ENCODE measurements at regions not wholly inside any gene's neighbourhood (a gene's known extent, or its start where the extent isn't known, plus 50 kb on each side); places are given as distances from the start of the nearest gene placed in this dataset.

DNA sequence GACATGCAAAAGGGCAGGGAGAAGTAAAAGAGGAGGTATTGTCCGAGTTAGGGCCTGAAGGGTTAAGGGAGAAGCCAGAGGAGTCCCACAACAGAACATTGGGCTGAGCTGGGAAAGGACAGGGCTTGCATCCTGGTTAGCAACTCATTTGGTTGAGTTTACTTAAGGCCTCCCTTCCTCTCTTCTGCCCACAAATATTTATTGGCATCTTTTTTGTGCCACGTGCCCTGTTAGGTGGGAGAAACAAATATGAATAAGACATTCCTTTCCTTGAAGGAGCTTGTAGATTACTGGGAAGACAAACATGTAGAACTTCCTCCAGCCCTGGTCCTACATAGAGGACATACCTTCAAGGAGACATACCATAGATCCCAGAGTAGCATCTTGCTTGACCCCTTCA, 53.0 kb upstream of the PRELP start:
- no peak overlapping the region for H4K91ac ChIP-seq (ENCODE audit: insufficient read length, low read depth, low read length)
- H3K36me3 Mint-ChIP-seq (ENCODE audit: insufficient read depth in 1 of 3, low read depth in 3 of 3) = no peaks in the 10 kb centered on the region
- no peak overlapping the region for H2BK12ac ChIP-seq (ENCODE audit: insufficient read length, low read depth, low read length)
- no peaks in the 10 kb centered on the region for H3K79me1 ChIP-seq (ENCODE audit: insufficient read depth, low read depth, low read length, poor library complexity, severe bottlenecking)
- H3K9me3 Mint-ChIP-seq = no peaks in the 10 kb centered on the region
- H3K14ac ChIP-seq (ENCODE audit: insufficient read depth, low read length) = no peak overlapping the region
- H2AFZ ChIP-seq (ENCODE audit: low read length) = no peak overlapping the region
- no peak overlapping the region for H3K27ac Mint-ChIP-seq
- TF ChIP-seq, protein P1, sequence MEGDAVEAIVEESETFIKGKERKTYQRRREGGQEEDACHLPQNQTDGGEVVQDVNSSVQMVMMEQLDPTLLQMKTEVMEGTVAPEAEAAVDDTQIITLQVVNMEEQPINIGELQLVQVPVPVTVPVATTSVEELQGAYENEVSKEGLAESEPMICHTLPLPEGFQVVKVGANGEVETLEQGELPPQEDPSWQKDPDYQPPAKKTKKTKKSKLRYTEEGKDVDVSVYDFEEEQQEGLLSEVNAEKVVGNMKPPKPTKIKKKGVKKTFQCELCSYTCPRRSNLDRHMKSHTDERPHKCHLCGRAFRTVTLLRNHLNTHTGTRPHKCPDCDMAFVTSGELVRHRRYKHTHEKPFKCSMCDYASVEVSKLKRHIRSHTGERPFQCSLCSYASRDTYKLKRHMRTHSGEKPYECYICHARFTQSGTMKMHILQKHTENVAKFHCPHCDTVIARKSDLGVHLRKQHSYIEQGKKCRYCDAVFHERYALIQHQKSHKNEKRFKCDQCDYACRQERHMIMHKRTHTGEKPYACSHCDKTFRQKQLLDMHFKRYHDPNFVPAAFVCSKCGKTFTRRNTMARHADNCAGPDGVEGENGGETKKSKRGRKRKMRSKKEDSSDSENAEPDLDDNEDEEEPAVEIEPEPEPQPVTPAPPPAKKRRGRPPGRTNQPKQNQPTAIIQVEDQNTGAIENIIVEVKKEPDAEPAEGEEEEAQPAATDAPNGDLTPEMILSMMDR (conservative IDR thresholded peaks at IDR 0.05) = no peak
- H3K4me2 ChIP-seq (ENCODE audit: insufficient read depth, insufficient read length, low read length) = no peak overlapping the region
- whole genome bisulfite sequencing (ENCODE audit: extremely low coverage, insufficient read length, low lambda C conversion rate) = no CpG with 5 or more reads among the region's 2 CpGs
- no peak overlapping the region for H2BK15ac ChIP-seq (ENCODE audit: low read depth, low read length)
- H3K27me3 ChIP-seq (ENCODE audit: insufficient read depth, low read length) = no peaks in the 10 kb centered on the region
- H3K27ac ChIP-seq (ENCODE audit: insufficient read length, low read depth, low read length) = no peak overlapping the region
- no peaks in the 10 kb centered on the region for H3K23me2 ChIP-seq (ENCODE audit: insufficient read length, low read depth, low read length, poor library complexity, severe bottlenecking)
- H3K4me1 Mint-ChIP-seq = peaks cover 10 to 11% of the 10 kb centered on the region in 2 experiments
- no peak overlapping the region for H3T11ph ChIP-seq (ENCODE audit: low read length)
- no peaks in the 10 kb centered on the region for H4K20me1 ChIP-seq (ENCODE audit: control insufficient read depth, insufficient read depth, insufficient read length)
- H4K8ac ChIP-seq (replicated peaks; ENCODE audit: insufficient read length, low read depth, low read length) = no peak overlapping the region
- no peak overlapping the region for H3K4ac ChIP-seq (ENCODE audit: low read depth, low read length)
- H3K56ac ChIP-seq (ENCODE audit: insufficient read length, low read depth, low read length) = no peak overlapping the region
- no peaks in the 10 kb centered on the region for H3K4me1 ChIP-seq (ENCODE audit: insufficient read depth, low read length)
- no peak overlapping the region for H2BK120ac ChIP-seq (ENCODE audit: low read depth, low read length, poor library complexity, severe bottlenecking)
- no peak for DNase-seq
- no peak overlapping the region for H2AK5ac ChIP-seq (ENCODE audit: insufficient read length, low read length)
- H3K4me3 Mint-ChIP-seq = no peak overlapping the region
- H3K23ac ChIP-seq (ENCODE audit: insufficient read length, low read depth, low read length) = no peak overlapping the region
- no peak overlapping the region for H3K18ac ChIP-seq (ENCODE audit: insufficient read length, low read depth, low read length)
- H2BK20ac ChIP-seq (ENCODE audit: low read depth, low read length, poor library complexity, severe bottlenecking) = no peak overlapping the region
- no peaks in the 10 kb centered on the region for H3K79me2 ChIP-seq (ENCODE audit: insufficient read depth, low read length)
- H2BK5ac ChIP-seq (ENCODE audit: insufficient read length, low read length) = no peak overlapping the region
- H3K9ac ChIP-seq (ENCODE audit: extremely low read depth, insufficient read length, low read length) = no peak overlapping the region
- H3K9me3 ChIP-seq (ENCODE audit: control insufficient read depth, low read depth, low read length) = no peaks in the 10 kb centered on the region
- H3K27me3 Mint-ChIP-seq (ENCODE audit: low read depth) = peaks cover 28% of the 10 kb centered on the region
- no peak overlapping the region for H4K5ac ChIP-seq (ENCODE audit: insufficient read length, low read depth, low read length)

All from H9 (cell line).